ENCODE measurements at regions not wholly inside any gene's neighbourhood (a gene's known extent, or its start where the extent isn't known, plus 50 kb on each side); places are given as distances from the start of the nearest gene placed in this dataset.
A peak's percentile ranks its signal among the peaks of the same experiment; 100 is the strongest.

GRCh38 chr2:176584333-176584732 is 315.1 kb downstream of the MTX2 start:
- Histone ChIP-seq H3K27me3 (ENCODE audit: insufficient read depth, low read length) (no peaks in the 10 kb centered on the region), H2AFZ (ENCODE audit: low read length, unreplicated experiment) (peak overlapping the region; percentile 34), H3K4me3 (ENCODE audit: low read depth, low read length) (no peak overlapping the region), H3K4me1 (ENCODE audit: control insufficient read depth, insufficient read depth, low read length, unreplicated experiment) (peaks cover 21% of the 10 kb centered on the region), H3K36me3 (ENCODE audit: insufficient read depth, low read length) (no peaks in the 10 kb centered on the region), H3K79me2 (ENCODE audit: control insufficient read depth, insufficient read depth, low read length, unreplicated experiment) (no peaks in the 10 kb centered on the region), H3K27ac (ENCODE audit: low read depth, low read length) (peak overlapping the region; percentile 77; the same call in 1 of the 2 replicates)

DNA sequence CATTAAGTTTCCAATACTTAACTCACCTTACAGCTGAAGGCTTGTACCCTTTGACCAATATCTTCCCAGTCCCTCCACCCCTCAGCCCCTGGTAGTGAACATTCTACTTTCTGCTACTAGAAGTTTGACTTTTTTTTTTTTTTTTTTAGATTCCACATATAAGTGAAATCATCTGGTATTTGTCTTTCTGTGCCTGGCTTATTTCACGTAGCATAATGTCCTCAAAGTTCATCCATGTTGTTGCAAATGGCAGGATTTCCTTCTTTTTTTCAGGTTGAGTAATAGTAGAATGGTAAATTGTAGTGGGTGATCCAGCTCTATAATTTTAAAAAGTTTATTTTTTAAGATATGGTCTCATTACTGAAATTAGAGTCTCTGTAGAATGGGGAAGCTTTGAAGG is 316.0 kb downstream of the MTX2 start:
- Histone ChIP-seq H3K4me3 (ENCODE audit: low read depth, low read length) (no peak overlapping the region), H3K79me2 (ENCODE audit: control insufficient read depth, insufficient read depth, low read length, unreplicated experiment) (no peaks in the 10 kb centered on the region), H2AFZ (ENCODE audit: low read length, unreplicated experiment) (no peak overlapping the region), H3K4me1 (ENCODE audit: control insufficient read depth, insufficient read depth, low read length, unreplicated experiment) (peaks cover 21% of the 10 kb centered on the region), H3K27ac (ENCODE audit: low read depth, low read length) (no peak overlapping the region), H3K36me3 (ENCODE audit: insufficient read depth, low read length) (no peaks in the 10 kb centered on the region), H3K27me3 (ENCODE audit: insufficient read depth, low read length) (no peaks in the 10 kb centered on the region)

DNA sequence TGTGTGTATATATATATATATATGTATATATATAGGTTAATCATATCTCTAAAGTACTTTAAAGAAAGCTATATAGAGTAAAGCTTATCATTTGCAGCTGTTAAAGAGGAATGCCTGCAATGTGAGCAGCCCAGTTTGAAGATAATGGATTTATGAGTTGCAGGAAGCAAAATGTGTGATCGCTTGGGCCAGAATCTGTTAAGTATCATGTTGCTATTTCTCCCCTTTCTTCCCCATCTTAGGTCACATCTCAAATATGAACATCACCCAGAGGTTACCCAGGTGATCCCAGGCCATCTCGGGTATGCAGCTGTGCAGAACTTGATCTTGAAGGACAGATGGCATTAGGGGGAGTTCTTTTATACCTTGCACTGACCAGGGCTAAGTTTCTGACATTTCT is 316.5 kb downstream of the MTX2 start:
- peaks cover 21% of the 10 kb centered on the region for H3K4me1 ChIP-seq (ENCODE audit: control insufficient read depth, insufficient read depth, low read length, unreplicated experiment)
- no peak overlapping the region for H3K4me3 ChIP-seq (ENCODE audit: low read depth, low read length)
- no peaks in the 10 kb centered on the region for H3K79me2 ChIP-seq (ENCODE audit: control insufficient read depth, insufficient read depth, low read length, unreplicated experiment)
- no peaks in the 10 kb centered on the region for H3K36me3 ChIP-seq (ENCODE audit: insufficient read depth, low read length)
- no peak overlapping the region for H2AFZ ChIP-seq (ENCODE audit: low read length, unreplicated experiment)
- no peaks in the 10 kb centered on the region for H3K27me3 ChIP-seq (ENCODE audit: insufficient read depth, low read length)
- H3K27ac ChIP-seq (ENCODE audit: low read depth, low read length), result no peak overlapping the region

- no peaks in the 10 kb centered on the region for H3K27me3 ChIP-seq (ENCODE audit: insufficient read depth, low read length)
- H3K79me2 ChIP-seq (ENCODE audit: control insufficient read depth, insufficient read depth, low read length, unreplicated experiment), result no peaks in the 10 kb centered on the region
- no peaks in the 10 kb centered on the region for H3K36me3 ChIP-seq (ENCODE audit: insufficient read depth, low read length)
- no peak overlapping the region for H2AFZ ChIP-seq (ENCODE audit: low read length, unreplicated experiment)
- no peak overlapping the region for H3K4me3 ChIP-seq (ENCODE audit: low read depth, low read length)
- no peak overlapping the region for H3K27ac ChIP-seq (ENCODE audit: low read depth, low read length)
- H3K4me1 ChIP-seq (ENCODE audit: control insufficient read depth, insufficient read depth, low read length, unreplicated experiment), result peaks cover 3% of the 10 kb centered on the region
These were observed 320.0 kb downstream of the MTX2 start for GRCh38 chr2:176589287-176589686.

DNA sequence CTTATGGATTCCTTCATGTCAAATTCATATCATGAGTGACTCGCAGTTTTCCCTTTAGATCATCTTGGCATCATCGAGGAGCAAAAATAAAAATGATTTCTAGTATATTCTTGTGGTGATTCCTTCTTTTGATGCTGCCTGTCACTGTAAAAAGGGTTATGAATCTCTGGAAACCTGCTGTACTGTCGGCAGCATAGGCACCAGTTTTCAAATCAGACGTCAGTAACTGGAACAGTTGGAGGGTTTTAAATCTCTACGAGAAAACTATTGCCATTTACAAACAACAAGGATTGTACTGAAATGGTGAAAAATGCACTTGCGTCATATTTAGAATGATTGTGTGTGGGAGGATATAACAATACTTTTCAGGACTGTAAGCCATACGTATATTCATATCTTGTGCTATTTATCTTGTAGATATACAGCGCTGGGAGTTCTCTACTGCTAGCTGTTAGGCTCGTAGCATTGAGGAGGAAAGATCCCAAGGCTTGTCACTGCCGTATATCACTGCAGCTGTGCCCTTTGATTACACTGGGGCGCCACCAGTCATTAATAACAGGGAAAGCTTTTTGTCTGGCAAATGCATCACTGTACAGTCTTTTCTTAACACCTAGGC is 320.7 kb downstream of the MTX2 start:
- Histone ChIP-seq H3K4me3 (ENCODE audit: low read depth, low read length) (no peak overlapping the region), H3K79me2 (ENCODE audit: control insufficient read depth, insufficient read depth, low read length, unreplicated experiment) (no peaks in the 10 kb centered on the region), H3K4me1 (ENCODE audit: control insufficient read depth, insufficient read depth, low read length, unreplicated experiment) (no peaks in the 10 kb centered on the region), H3K27me3 (ENCODE audit: insufficient read depth, low read length) (no peaks in the 10 kb centered on the region), H3K36me3 (ENCODE audit: insufficient read depth, low read length) (no peaks in the 10 kb centered on the region), H3K27ac (ENCODE audit: low read depth, low read length) (no peak overlapping the region), H2AFZ (ENCODE audit: low read length, unreplicated experiment) (no peak overlapping the region)

- H3K4me3 ChIP-seq (ENCODE audit: low read depth, low read length), result no peak overlapping the region
- H3K36me3 ChIP-seq (ENCODE audit: insufficient read depth, low read length), result no peaks in the 10 kb centered on the region
- no peak overlapping the region for H3K27ac ChIP-seq (ENCODE audit: low read depth, low read length)
- no peak overlapping the region for H2AFZ ChIP-seq (ENCODE audit: low read length, unreplicated experiment)
- no peaks in the 10 kb centered on the region for H3K27me3 ChIP-seq (ENCODE audit: insufficient read depth, low read length)
- no peaks in the 10 kb centered on the region for H3K79me2 ChIP-seq (ENCODE audit: control insufficient read depth, insufficient read depth, low read length, unreplicated experiment)
- H3K4me1 ChIP-seq (ENCODE audit: control insufficient read depth, insufficient read depth, low read length, unreplicated experiment), result peaks cover 6% of the 10 kb centered on the region
These were observed 323.0 kb downstream of the MTX2 start for GRCh38 chr2:176592216-176592615.

GRCh38 chr2:176595986-176596385 is 326.7 kb downstream of the MTX2 start:
- H3K4me1 ChIP-seq (ENCODE audit: control insufficient read depth, insufficient read depth, low read length, unreplicated experiment), result peaks cover 6% of the 10 kb centered on the region
- no peak overlapping the region for H2AFZ ChIP-seq (ENCODE audit: low read length, unreplicated experiment)
- no peak overlapping the region for H3K27ac ChIP-seq (ENCODE audit: low read depth, low read length)
- no peak overlapping the region for H3K4me3 ChIP-seq (ENCODE audit: low read depth, low read length)
- H3K79me2 ChIP-seq (ENCODE audit: control insufficient read depth, insufficient read depth, low read length, unreplicated experiment), result no peaks in the 10 kb centered on the region
- no peaks in the 10 kb centered on the region for H3K27me3 ChIP-seq (ENCODE audit: insufficient read depth, low read length)
- no peaks in the 10 kb centered on the region for H3K36me3 ChIP-seq (ENCODE audit: insufficient read depth, low read length)

DNA sequence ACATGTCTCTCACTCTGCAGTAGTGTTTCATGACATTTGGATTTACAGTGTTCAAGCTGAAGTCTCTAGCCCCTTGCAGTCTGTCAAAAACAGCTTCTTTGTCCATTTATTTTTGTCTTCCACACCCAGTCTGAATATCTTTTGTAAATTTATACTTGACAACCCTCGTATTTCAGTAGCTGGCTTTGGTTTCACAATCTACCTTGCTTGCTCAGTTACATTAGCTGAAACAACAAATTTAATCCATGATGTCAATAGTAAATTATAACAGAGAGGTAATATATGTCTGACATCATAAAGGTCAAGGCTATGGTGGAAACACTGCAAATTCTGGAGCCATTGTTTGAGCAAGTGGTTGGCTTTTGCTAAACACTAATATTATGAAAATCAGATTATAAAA is 328.7 kb downstream of the MTX2 start:
- no peaks in the 10 kb centered on the region for H3K79me2 ChIP-seq (ENCODE audit: control insufficient read depth, insufficient read depth, low read length, unreplicated experiment)
- no peak overlapping the region for H3K27ac ChIP-seq (ENCODE audit: low read depth, low read length)
- no peaks in the 10 kb centered on the region for H3K36me3 ChIP-seq (ENCODE audit: insufficient read depth, low read length)
- no peak overlapping the region for H2AFZ ChIP-seq (ENCODE audit: low read length, unreplicated experiment)
- H3K4me1 ChIP-seq (ENCODE audit: control insufficient read depth, insufficient read depth, low read length, unreplicated experiment), result peaks cover 6% of the 10 kb centered on the region
- H3K27me3 ChIP-seq (ENCODE audit: insufficient read depth, low read length), result no peaks in the 10 kb centered on the region
- H3K4me3 ChIP-seq (ENCODE audit: low read depth, low read length), result no peak overlapping the region

- H3K27me3 ChIP-seq (ENCODE audit: insufficient read depth, low read length), result no peaks in the 10 kb centered on the region
- H3K4me1 ChIP-seq (ENCODE audit: control insufficient read depth, insufficient read depth, low read length, unreplicated experiment), result peaks cover 6% of the 10 kb centered on the region
- H3K36me3 ChIP-seq (ENCODE audit: insufficient read depth, low read length), result no peaks in the 10 kb centered on the region
- H3K27ac ChIP-seq (ENCODE audit: low read depth, low read length), result no peak overlapping the region
- no peak overlapping the region for H2AFZ ChIP-seq (ENCODE audit: low read length, unreplicated experiment)
- H3K4me3 ChIP-seq (ENCODE audit: low read depth, low read length), result no peak overlapping the region
- H3K79me2 ChIP-seq (ENCODE audit: control insufficient read depth, insufficient read depth, low read length, unreplicated experiment), result no peaks in the 10 kb centered on the region
These were observed 329.1 kb downstream of the MTX2 start for GRCh38 chr2:176598351-176598750.

- Histone ChIP-seq H3K4me1 (ENCODE audit: control insufficient read depth, insufficient read depth, low read length, unreplicated experiment) (peaks cover 6% of the 10 kb centered on the region), H3K79me2 (ENCODE audit: control insufficient read depth, insufficient read depth, low read length, unreplicated experiment) (no peaks in the 10 kb centered on the region), H3K4me3 (ENCODE audit: low read depth, low read length) (no peak overlapping the region), H2AFZ (ENCODE audit: low read length, unreplicated experiment) (no peak overlapping the region), H3K27ac (ENCODE audit: low read depth, low read length) (no peak overlapping the region), H3K27me3 (ENCODE audit: insufficient read depth, low read length) (no peaks in the 10 kb centered on the region), H3K36me3 (ENCODE audit: insufficient read depth, low read length) (no peaks in the 10 kb centered on the region)
These were observed 330.7 kb downstream of the MTX2 start for GRCh38 chr2:176599796-176600485.

GRCh38 chr2:176601066-176601465 is 331.8 kb downstream of the MTX2 start:
- Histone ChIP-seq H3K4me1 (ENCODE audit: control insufficient read depth, insufficient read depth, low read length, unreplicated experiment) (peaks cover 3% of the 10 kb centered on the region), H2AFZ (ENCODE audit: low read length, unreplicated experiment) (no peak overlapping the region), H3K79me2 (ENCODE audit: control insufficient read depth, insufficient read depth, low read length, unreplicated experiment) (no peaks in the 10 kb centered on the region), H3K27ac (ENCODE audit: low read depth, low read length) (no peak overlapping the region), H3K4me3 (ENCODE audit: low read depth, low read length) (no peak overlapping the region), H3K27me3 (ENCODE audit: insufficient read depth, low read length) (no peaks in the 10 kb centered on the region), H3K36me3 (ENCODE audit: insufficient read depth, low read length) (no peaks in the 10 kb centered on the region)

Measured in ACC112 (cell line).